ENCODE measurements at regions not wholly inside any gene's neighbourhood (a gene's known extent, or its start where the extent isn't known, plus 50 kb on each side); places are given as distances from the start of the nearest gene placed in this dataset.

DNA sequence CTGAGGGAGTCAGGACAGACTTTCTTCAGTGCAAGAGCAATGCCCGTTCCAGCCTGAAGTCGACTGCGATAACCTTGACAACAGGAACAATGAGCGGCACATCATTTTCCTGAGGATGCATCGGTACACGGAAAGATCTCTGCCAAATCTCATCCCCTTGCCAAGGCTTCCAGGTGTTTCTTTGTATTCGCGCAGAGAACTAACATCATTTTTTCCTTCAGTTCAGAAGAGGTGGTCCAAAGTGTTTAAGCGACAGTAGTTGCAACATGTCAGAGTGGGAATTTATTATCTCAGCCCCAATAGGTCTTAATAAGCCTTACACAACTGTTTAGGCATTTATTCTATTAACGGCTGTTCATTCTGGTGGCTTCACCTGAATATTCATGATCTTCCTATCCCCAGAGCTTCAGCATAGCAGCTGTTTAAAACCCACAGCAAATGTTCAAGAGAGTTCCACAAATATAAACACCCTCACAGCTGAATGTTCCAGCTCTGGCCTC, 129.7 kb upstream of the NFIA start:
- TF ChIP-seq, protein P1, sequence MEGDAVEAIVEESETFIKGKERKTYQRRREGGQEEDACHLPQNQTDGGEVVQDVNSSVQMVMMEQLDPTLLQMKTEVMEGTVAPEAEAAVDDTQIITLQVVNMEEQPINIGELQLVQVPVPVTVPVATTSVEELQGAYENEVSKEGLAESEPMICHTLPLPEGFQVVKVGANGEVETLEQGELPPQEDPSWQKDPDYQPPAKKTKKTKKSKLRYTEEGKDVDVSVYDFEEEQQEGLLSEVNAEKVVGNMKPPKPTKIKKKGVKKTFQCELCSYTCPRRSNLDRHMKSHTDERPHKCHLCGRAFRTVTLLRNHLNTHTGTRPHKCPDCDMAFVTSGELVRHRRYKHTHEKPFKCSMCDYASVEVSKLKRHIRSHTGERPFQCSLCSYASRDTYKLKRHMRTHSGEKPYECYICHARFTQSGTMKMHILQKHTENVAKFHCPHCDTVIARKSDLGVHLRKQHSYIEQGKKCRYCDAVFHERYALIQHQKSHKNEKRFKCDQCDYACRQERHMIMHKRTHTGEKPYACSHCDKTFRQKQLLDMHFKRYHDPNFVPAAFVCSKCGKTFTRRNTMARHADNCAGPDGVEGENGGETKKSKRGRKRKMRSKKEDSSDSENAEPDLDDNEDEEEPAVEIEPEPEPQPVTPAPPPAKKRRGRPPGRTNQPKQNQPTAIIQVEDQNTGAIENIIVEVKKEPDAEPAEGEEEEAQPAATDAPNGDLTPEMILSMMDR (IDR thresholded peaks at IDR 0.05) = no peak
- TF ChIP-seq POLR2AphosphoS5 (IDR thresholded peaks at IDR 0.05) = no peak
- no peak for TF ChIP-seq EP300 (IDR thresholded peaks at IDR 0.05)
- no peak for TF ChIP-seq POLR2A (IDR thresholded peaks at IDR 0.05)

All from suprapubic skin (tissue), 4 donors.